AG04450 (cell line): ENCODE measurements at regions not wholly inside any gene's neighbourhood (a gene's known extent, or its start where the extent isn't known, plus 50 kb on each side); places are given as distances from the start of the nearest gene placed in this dataset.

Experiments used
- CTCF ChIA-PET: fragments of 300-600, 350-600 bp; formaldehyde crosslinking; extraction: SDS; loops from one replicate; lab custom pipeline; 2022; ENCODE audit warnings: antibody characterized with exemption, inconsistent platforms; lab: Charles Lee
- POLR2A ChIA-PET: fragments of 350-600 bp; formaldehyde crosslinking; extraction: SDS; loops from one replicate; lab custom pipeline; 2021; ENCODE audit warnings: antibody characterized with exemption, inconsistent platforms; lab: Yijun Ruan, JAX
- DNase-seq: peaks from one replicate; pipeline ENCODE4 v3.0.0-alpha.2; 2011; ENCODE audit warnings: low read depth, low spot score
- H3K27ac ChIP-seq: one replicate; pipeline ENCODE4 v1.5.1; 2012; ENCODE audit warnings: low read depth, low read length, control low read depth
- H3K27me3 ChIP-seq: one replicate; pipeline ENCODE4 v1.6.0; 2012; ENCODE audit warnings: low read length; ENCODE audit not compliant: control insufficient read depth, insufficient read depth
- H3K4me3 ChIP-seq: 2 replicates; pipeline ENCODE4 v1.5.1; 2011; ENCODE audit warnings: mild to moderate bottlenecking, low read depth, low read length, control low read depth
- H3K9me3 ChIP-seq: 2 replicates; pipeline ENCODE4 v1.5.1; 2012; ENCODE audit warnings: low read length; ENCODE audit not compliant: control insufficient read depth, insufficient read depth
- CTCF ChIP-seq: IDR thresholded peaks from 2 replicates; pipeline ENCODE4 v1.5.1; 2011; ENCODE audit warnings: low read depth, low read length, control low read depth, inconsistent platforms

- ChIA-PET POLR2A (no interaction called here), CTCF (interaction anchor here (1.6 kb wide), 1 partner anchor 386 kb away, joined by 4 read pairs; no protein-coding TSS in a partner anchor)
- Histone ChIP-seq H3K27ac (no peak overlapping the region), H3K27me3 (no peaks in the 10 kb centered on the region), H3K4me3 (no peak overlapping the region), H3K9me3 (no peaks in the 10 kb centered on the region)
- DNase-seq, result no peak
- no peak for TF ChIP-seq CTCF
Measured at GRCh38 chr12:47417955-47418354, 287.9 kb downstream of the RPAP3 start.

DNA sequence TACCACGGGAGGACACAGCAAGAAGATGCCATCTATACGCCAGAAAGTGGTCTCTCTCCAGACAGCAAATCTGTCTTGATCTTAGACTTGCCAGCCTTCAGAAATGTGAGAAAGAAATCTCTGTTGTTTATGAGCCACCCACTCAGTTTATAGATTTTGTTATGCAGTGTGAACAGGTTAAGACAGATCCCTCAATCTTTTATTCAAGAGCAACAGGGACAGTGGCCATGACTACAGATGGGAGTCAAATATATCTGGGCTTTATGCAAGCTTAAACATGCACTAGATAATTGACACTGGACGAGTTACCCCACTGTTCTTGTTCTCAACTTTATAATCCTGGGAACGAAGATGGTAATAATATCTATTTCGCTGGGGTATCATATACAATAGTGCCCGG is 288.7 kb downstream of the RPAP3 start:
- ChIA-PET POLR2A (no interaction called here), CTCF (interaction anchor here (0.5 kb wide), 1 partner anchor 322 kb away, joined by 3 read pairs; no protein-coding TSS in a partner anchor)
- Histone ChIP-seq H3K4me3 (no peak overlapping the region), H3K27me3 (no peaks in the 10 kb centered on the region), H3K27ac (no peak overlapping the region), H3K9me3 (no peaks in the 10 kb centered on the region)
- no peak for DNase-seq
- no peak for TF ChIP-seq CTCF

- no peaks in the 10 kb centered on the region for H3K9me3 ChIP-seq
- TF ChIP-seq CTCF, result no peak
- ChIA-PET POLR2A (no interaction called here), CTCF (no interaction called here)
- H3K27me3 ChIP-seq, result no peaks in the 10 kb centered on the region
- DNase-seq, result no peak
- H3K27ac ChIP-seq, result no peak overlapping the region
- no peak overlapping the region for H3K4me3 ChIP-seq
Measured at GRCh38 chr12:47415054-47415453, 290.8 kb downstream of the RPAP3 start.

- H3K9me3 ChIP-seq, result no peaks in the 10 kb centered on the region
- no peak overlapping the region for H3K4me3 ChIP-seq
- TF ChIP-seq CTCF, result no peak
- no peak for DNase-seq
- no peaks in the 10 kb centered on the region for H3K27me3 ChIP-seq
- POLR2A ChIA-PET, result no interaction called here
- H3K27ac ChIP-seq, result no peak overlapping the region
- CTCF ChIA-PET, result no interaction called here
Measured at GRCh38 chr12:47414511-47414910, 291.3 kb downstream of the RPAP3 start.

DNA sequence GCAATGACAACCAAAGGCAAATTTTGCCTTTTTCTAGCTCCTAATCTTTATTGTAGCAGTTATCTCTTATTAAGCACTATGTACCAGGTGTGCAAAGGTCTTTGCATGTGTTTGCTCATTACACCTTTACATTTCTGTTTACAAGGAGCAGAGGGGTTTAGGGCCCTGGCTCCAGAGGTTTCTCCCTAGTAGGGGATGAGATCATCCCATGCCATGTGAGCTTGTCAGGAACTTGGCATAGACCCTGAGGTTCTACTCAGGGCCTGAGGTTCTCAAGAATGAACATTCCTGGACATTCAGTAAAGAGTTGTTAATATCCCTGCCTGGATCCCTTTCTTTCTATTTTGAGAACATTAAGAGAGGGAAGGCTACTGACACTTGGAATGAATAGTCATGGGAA is 292.0 kb downstream of the RPAP3 start:
- ChIA-PET CTCF (no interaction called here), POLR2A (no interaction called here)
- H3K9me3 ChIP-seq, result no peaks in the 10 kb centered on the region
- no peaks in the 10 kb centered on the region for H3K27me3 ChIP-seq
- no peak overlapping the region for H3K4me3 ChIP-seq
- TF ChIP-seq CTCF, result no peak
- DNase-seq, result no peak
- no peak overlapping the region for H3K27ac ChIP-seq
